ENCODE measurements at regions not wholly inside any gene's neighbourhood (a gene's known extent, or its start where the extent isn't known, plus 50 kb on each side); places are given as distances from the start of the nearest gene placed in this dataset.

GRCh38 chr5:74371621-74372020 is 268.9 kb downstream of the ENC1 start:
- TF ChIP-seq EZH2 (IDR thresholded peaks at IDR 0.05; ENCODE audit: low read length, unreplicated experiment), result no peak
- no peak for TF ChIP-seq CTCF (conservative IDR thresholded peaks at IDR 0.05; ENCODE audit: low read depth, low read length)
